ENCODE measurements at regions not wholly inside any gene's neighbourhood (a gene's known extent, or its start where the extent isn't known, plus 50 kb on each side); places are given as distances from the start of the nearest gene placed in this dataset.

- Histone ChIP-seq H3K9me3 (replicated peaks in 1 of 2; ENCODE audit: control insufficient read depth in 1 of 2, insufficient read depth in 1 of 2, low read length in 2 of 2) (no peaks in the 10 kb centered on the region), H3K27ac (ENCODE audit: low read depth in 1 of 2, low read length in 2 of 2) (no peak overlapping the region), H3K4me1 (ENCODE audit: control insufficient read depth in 1 of 2, insufficient read depth in 2 of 2, low read length in 2 of 2) (no peaks in the 10 kb centered on the region), H4K20me1 (ENCODE audit: insufficient read depth, low read length) (no peaks in the 10 kb centered on the region), H3K79me2 (ENCODE audit: insufficient read depth, low read length) (no peaks in the 10 kb centered on the region), H3K9ac (ENCODE audit: insufficient read depth, low read length, poor library complexity, severe bottlenecking) (no peak overlapping the region), H3K27me3 (ENCODE audit: control insufficient read depth in 2 of 2, insufficient read depth in 2 of 2, low read length in 2 of 2) (no peaks in the 10 kb centered on the region), H3K4me3 (replicated peaks in 1 of 3; ENCODE audit: low read depth in 2 of 3, low read length in 3 of 3) (no peak overlapping the region), H2AFZ (ENCODE audit: insufficient read depth, low read depth, low read length, poor library complexity, severe bottlenecking) (no peak overlapping the region), H3K36me3 (replicated peaks in 1 of 2; ENCODE audit: control insufficient read depth in 1 of 2, insufficient read depth in 2 of 2, low read length in 2 of 2) (no peaks in the 10 kb centered on the region), H3K4me2 (replicated peaks; ENCODE audit: extremely low read depth, low read length, poor library complexity, severe bottlenecking) (no peak overlapping the region)
- no peak overlapping the region for H3K4me3 Mint-ChIP-seq
- intact Hi-C loops (cut with micrococcal nuclease): no loop called here
- DNase-seq: no peak
- H3K4me1 Mint-ChIP-seq: no peaks in the 10 kb centered on the region
- peaks cover 0 to 5% (median 3%) of the 10 kb centered on the region in 7 donors for H3K9me3 Mint-ChIP-seq
- TF ChIP-seq CTCF (IDR thresholded peaks at IDR 0.05): no peak
- no peaks in the 10 kb centered on the region for H3K36me3 Mint-ChIP-seq
- H3K27ac Mint-ChIP-seq: no peak overlapping the region
- no CpG with 5 or more reads among the region's 1 CpG for WGBS (ENCODE audit: insufficient coverage)
- H3K27me3 Mint-ChIP-seq (ENCODE audit: low read depth in 3 of 3): no peaks in the 10 kb centered on the region
Observed at GRCh38 chrX:121457096-121457495, 409.7 kb downstream of the GLUD2 start.

GRCh38 chrX:121479406-121479805, 432.0 kb downstream of the GLUD2 start:
- Histone ChIP-seq H3K4me3 (replicated peaks in 1 of 3; ENCODE audit: low read depth in 2 of 3, low read length in 3 of 3) (no peak overlapping the region), H3K4me2 (replicated peaks; ENCODE audit: extremely low read depth, low read length, poor library complexity, severe bottlenecking) (no peak overlapping the region), H3K4me1 (ENCODE audit: control insufficient read depth in 1 of 2, insufficient read depth in 2 of 2, low read length in 2 of 2) (no peaks in the 10 kb centered on the region), H3K27ac (ENCODE audit: low read depth in 1 of 2, low read length in 2 of 2) (no peak overlapping the region), H4K20me1 (ENCODE audit: insufficient read depth, low read length) (no peaks in the 10 kb centered on the region), H3K27me3 (ENCODE audit: control insufficient read depth in 2 of 2, insufficient read depth in 2 of 2, low read length in 2 of 2) (no peaks in the 10 kb centered on the region), H3K9ac (ENCODE audit: insufficient read depth, low read length, poor library complexity, severe bottlenecking) (no peak overlapping the region), H3K79me2 (ENCODE audit: insufficient read depth, low read length) (no peaks in the 10 kb centered on the region), H2AFZ (ENCODE audit: insufficient read depth, low read depth, low read length, poor library complexity, severe bottlenecking) (no peak overlapping the region), H3K36me3 (replicated peaks in 1 of 2; ENCODE audit: control insufficient read depth in 1 of 2, insufficient read depth in 2 of 2, low read length in 2 of 2) (no peaks in the 10 kb centered on the region), H3K9me3 (replicated peaks in 1 of 2; ENCODE audit: control insufficient read depth in 1 of 2, insufficient read depth in 1 of 2, low read length in 2 of 2) (peaks cover 0 to 5% of the 10 kb centered on the region in 2 donors)
- WGBS (ENCODE audit: insufficient coverage): no CpG with 5 or more reads among the region's 4 CpGs
- intact Hi-C loops (cut with micrococcal nuclease): no loop called here
- H3K9me3 Mint-ChIP-seq: peaks cover 0 to 13% (median 3%) of the 10 kb centered on the region in 7 donors
- H3K36me3 Mint-ChIP-seq: no peaks in the 10 kb centered on the region
- TF ChIP-seq CTCF (IDR thresholded peaks at IDR 0.05): no peak
- no peak overlapping the region for H3K27ac Mint-ChIP-seq
- H3K4me1 Mint-ChIP-seq: no peaks in the 10 kb centered on the region
- H3K4me3 Mint-ChIP-seq: no peak overlapping the region
- DNase-seq: no peak
- peaks cover 0 to 1% (median 0%) of the 10 kb centered on the region in 3 donors for H3K27me3 Mint-ChIP-seq (ENCODE audit: low read depth in 3 of 3)

Data from CD14-positive monocyte (primary cell).